IMR-90 (cell line): ENCODE measurements at regions not wholly inside any gene's neighbourhood (a gene's known extent, or its start where the extent isn't known, plus 50 kb on each side); places are given as distances from the start of the nearest gene placed in this dataset.

ENCODE experiments used
- CEBPB ChIP-seq: IDR thresholded peaks from 2 replicates; pipeline ENCODE4 v1.6.1; 2012; ENCODE audit warnings: low read depth, low read length, improper control_type of control experiment
- CHD1 ChIP-seq: IDR thresholded peaks from 2 replicates; pipeline ENCODE4 v1.6.1; 2012; ENCODE audit warnings: low read depth, low read length, improper control_type of control experiment
- CTCF ChIP-seq: conservative IDR thresholded peaks from 2 replicates; pipeline ENCODE4 v1.5.1; 2012; ENCODE audit warnings: mild to moderate bottlenecking, low read depth, low read length, improper control_type of control experiment
- MAZ ChIP-seq: IDR thresholded peaks from 2 replicates; pipeline ENCODE4 v1.6.1; 2012; ENCODE audit warnings: low read depth, mild to moderate bottlenecking, low read length, improper control_type of control experiment, moderate library complexity, borderline replicate concordance
- USF2 ChIP-seq: fragments of 150-350 bp; IDR thresholded peaks from 2 replicates; pipeline ENCODE4 v1.6.1; 2017; ENCODE audit warnings: mild to moderate bottlenecking, antibody characterized with exemption, low read length, low read depth

- no peak for TF ChIP-seq CTCF
- TF ChIP-seq CEBPB: no peak
- no peak for TF ChIP-seq MAZ
- no peak for TF ChIP-seq CHD1
- no peak for TF ChIP-seq USF2
These were observed 117.9 kb upstream of the PTPN1 start for GRCh38 chr20:50392138-50392866.
